ENCODE measurements at regions not wholly inside any gene's neighbourhood (a gene's known extent, or its start where the extent isn't known, plus 50 kb on each side); places are given as distances from the start of the nearest gene placed in this dataset.

DNA sequence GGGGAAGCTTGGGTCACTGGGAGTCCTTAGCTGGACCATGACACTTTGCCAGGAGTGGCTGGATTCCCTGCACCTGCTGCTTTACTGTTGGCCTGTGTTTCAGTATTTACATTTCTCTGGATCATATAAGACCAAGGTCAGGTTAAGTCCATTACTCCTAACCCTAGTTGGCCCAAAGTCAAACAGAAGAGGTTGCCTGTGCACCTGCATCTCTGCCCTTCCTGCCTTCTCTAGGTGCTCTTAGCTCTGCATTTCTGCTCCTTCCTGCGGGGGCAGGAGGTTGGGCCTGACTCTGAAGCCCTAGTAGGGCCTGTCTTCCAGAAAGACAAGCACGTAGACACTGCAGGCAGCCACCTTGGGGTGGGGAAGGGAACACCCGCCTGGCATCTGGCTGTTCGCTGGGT lies 124.3 kb downstream of the RPLP1 start:
- no peak for DNase-seq (ENCODE audit: low read depth)

GRCh38 chr15:69577397-69577796 lies 124.8 kb downstream of the RPLP1 start:
- DNase-seq (ENCODE audit: low read depth): no peak

GRCh38 chr15:69578252-69578651 lies 125.6 kb downstream of the RPLP1 start:
- DNase-seq (ENCODE audit: low read depth): no peak

DNA sequence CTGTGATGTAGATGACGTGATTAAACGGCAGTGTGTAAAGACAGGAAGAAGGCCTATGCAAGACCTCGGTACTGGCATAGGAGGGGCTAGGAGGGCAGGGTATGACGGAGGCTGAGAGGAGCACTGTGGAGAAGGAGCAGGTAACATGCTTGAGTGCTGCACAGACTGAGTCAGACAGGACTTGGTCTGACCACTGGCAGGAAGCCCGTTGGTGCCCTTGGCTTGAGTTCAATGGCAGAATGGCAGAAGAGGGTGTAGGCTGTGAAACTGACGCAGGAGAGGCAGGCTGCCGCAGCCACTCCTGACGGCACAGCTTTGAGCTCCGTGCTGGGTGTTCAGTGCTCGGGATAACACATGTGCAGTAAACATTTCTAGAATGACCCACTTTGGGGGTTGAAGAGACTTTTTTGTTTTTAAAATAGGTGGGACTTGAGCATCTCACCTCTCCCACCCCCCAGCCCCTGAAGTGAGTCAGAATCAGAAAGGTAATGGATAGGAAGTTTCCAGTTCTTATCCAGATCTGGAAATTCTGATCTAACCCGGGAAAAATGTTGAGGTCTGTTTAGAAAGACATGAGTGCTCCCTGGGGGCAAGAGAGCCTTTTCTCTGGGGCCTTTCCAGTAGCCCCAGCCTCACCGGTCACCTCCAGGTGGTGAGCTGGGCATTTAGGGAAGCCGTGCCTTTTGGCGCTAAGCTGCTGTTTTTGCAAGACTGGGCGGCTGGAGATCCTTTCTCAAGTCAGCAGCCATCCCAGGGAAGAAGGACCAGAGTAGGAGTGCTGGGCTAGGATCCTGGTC lies 126.4 kb downstream of the RPLP1 start:
- DNase-seq (ENCODE audit: low read depth): no peak

- no peak for DNase-seq (ENCODE audit: low read depth)
Measured at GRCh38 chr15:69579950-69580618, 127.5 kb downstream of the RPLP1 start.

DNA sequence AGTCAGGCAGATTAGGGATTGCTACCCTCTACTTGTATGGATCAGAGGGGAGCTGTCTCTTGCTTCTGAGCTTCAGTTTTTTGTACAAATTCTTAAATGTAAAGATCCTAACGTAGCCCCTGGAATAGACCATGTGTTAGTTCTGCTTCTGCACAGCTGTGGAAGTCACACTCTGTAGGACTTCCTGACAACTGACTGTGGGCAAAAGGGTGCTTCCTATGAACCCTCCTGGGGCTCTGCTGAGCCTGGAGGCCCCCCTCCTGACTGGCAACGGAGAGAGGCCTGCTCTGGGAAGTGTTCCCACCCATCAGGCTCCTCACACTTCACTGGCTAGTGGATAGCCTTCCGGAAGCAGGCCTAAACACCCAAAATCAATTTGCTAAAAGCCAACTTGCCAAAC lies 131.0 kb downstream of the RPLP1 start:
- no peak for DNase-seq (ENCODE audit: low read depth)

DNA sequence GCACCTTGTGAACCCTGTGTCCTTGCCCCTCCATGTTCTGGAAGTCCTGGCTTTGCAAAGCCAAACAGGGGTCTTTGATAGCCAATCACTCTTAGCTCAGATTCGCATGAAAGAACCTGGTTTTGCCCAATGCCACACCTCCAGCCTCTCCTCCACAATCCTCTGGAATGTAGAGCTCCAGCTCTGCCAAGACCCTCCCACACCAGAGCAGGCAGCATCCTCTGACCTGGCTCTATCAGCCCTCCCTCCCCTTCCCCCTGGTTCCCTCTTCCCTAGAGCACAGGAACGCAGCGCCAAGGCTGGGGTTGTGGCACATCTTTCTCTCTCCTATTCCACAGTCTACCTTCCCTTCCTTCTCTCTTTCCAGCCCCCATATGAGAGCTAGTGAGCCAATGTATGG lies 133.3 kb downstream of the RPLP1 start:
- DNase-seq (ENCODE audit: low read depth): no peak

DNA sequence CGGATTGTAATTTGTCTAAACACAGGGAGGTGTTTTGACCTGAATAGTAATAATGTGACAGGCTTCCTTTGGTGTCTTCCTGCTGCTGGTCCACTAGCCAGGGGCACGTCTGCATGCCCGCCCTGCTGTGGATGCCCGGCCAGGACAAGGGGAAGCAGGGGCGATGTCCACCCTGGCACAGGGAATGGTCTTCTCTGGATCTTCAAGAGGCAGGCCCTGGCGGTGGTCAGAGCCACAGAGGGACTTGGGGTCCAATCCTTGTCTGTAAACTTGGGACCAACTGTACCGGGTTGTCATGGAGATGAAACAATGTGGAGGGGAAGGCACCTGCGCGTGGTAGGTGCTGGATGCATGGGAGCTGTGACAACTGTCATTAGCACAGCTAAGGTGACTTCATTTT lies 134.1 kb downstream of the RPLP1 start:
- no peak for DNase-seq (ENCODE audit: low read depth)

GRCh38 chr15:69587723-69588426 lies 135.3 kb downstream of the RPLP1 start:
- DNase-seq (ENCODE audit: low read depth): no peak

GRCh38 chr15:69590201-69590710 lies 137.6 kb downstream of the RPLP1 start:
- DNase-seq (ENCODE audit: low read depth): no peak

DNA sequence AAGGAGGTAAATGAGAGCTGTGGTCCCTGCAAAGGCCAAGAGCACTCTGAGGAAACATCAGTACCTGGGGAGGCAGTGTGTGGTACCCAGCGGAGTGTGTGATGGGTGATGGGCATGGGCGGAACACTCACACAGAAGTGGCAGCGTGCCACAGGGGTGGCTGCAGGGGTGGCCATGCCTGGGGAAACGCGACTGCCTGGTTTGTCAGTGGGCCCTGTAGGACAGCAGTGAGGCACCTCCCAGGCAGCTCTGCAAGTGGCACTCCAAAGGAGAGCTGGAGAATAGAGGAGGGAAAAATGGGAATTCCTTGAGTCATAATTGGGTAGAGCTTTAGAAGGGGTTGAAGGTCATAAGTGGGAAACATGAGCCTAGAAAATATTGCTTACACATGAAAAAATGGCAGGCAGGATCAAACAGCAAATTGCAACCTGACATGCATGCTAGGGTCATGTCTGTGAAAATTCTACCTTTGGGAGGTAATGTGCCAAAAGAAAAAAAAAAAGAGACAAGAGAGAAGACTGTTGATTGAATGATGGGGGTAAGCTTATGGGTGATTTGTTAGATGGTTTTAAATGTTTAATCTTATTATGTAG lies 138.4 kb downstream of the RPLP1 start:
- DNase-seq (ENCODE audit: low read depth): no peak

GRCh38 chr15:69591905-69592508 lies 139.4 kb downstream of the RPLP1 start:
- no peak for DNase-seq (ENCODE audit: low read depth)

- no peak for DNase-seq (ENCODE audit: low read depth)
Measured at GRCh38 chr15:69592954-69593353, 140.3 kb downstream of the RPLP1 start.

DNA sequence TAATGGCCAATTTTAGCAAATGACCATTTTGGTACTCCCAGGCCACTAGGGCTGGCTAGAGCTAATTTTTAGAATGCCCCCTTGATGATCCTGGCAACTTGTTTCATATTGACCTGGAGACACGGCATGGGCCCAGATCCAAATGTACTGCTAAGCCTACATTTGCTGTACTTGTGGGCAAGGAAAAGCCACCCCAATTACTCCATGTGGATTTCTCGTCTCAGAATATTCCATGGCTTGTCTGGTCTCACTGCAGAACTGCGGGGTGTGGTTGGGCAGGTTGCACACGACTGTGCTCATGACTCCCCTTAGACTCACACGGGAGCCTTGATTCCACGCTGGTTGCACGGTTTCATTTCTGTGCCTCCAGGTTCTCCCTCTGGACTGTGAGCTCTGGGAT lies 140.9 kb downstream of the RPLP1 start:
- DNase-seq (ENCODE audit: low read depth): no peak

- no peak for DNase-seq (ENCODE audit: low read depth)
Measured at GRCh38 chr15:69593981-69594966, 141.7 kb downstream of the RPLP1 start.

- no peak for DNase-seq (ENCODE audit: low read depth)
Measured at GRCh38 chr15:69595009-69595791, 142.6 kb downstream of the RPLP1 start.

GRCh38 chr15:69597061-69597592 lies 144.5 kb downstream of the RPLP1 start:
- DNase-seq (ENCODE audit: low read depth): no peak

DNA sequence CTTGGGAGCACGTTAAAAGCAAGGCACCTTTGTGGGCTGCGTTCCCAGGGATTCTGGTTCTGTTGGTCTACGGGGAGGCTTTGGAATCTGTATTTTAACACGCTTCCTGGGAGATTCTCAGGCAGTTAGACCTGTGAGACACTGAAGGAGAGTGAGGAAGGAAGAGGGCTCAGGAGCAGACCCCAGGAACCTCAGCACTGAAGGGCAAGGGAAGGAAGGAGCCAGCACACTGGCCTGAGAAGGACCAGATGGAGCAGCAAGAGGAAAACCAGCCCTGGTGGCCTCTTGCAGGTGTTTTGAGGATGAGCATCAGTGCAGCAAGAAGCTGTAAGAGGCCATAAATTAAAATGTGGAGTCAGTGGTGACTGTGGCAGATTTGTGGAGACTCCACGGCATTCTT lies 146.7 kb downstream of the RPLP1 start:
- no peak for DNase-seq (ENCODE audit: low read depth)

- DNase-seq (ENCODE audit: low read depth): no peak
Measured at GRCh38 chr15:69600556-69601085, 148.0 kb downstream of the RPLP1 start.

Measured in CMK (cell line).